GM21723 (cell line): ENCODE measurements at regions not wholly inside any gene's neighbourhood (a gene's known extent, or its start where the extent isn't known, plus 50 kb on each side); places are given as distances from the start of the nearest gene placed in this dataset.
A peak's percentile ranks its signal among the peaks of the same experiment; 100 is the strongest.

Source experiments
- ATAC-seq: cut with Tn5 transposase; IDR thresholded peaks from one replicate; pipeline ENCODE4 v1.9.1; 2021; ENCODE audit warnings: mild to moderate bottlenecking, moderate library complexity; ENCODE audit not compliant: unreplicated experiment

GRCh38 chr11:109795234-109795633, 298.0 kb upstream of the ZC3H12C start:
- no peak for ATAC-seq

- no peak for ATAC-seq
Measured at GRCh38 chr11:109796253-109796652, 296.9 kb upstream of the ZC3H12C start.

DNA sequence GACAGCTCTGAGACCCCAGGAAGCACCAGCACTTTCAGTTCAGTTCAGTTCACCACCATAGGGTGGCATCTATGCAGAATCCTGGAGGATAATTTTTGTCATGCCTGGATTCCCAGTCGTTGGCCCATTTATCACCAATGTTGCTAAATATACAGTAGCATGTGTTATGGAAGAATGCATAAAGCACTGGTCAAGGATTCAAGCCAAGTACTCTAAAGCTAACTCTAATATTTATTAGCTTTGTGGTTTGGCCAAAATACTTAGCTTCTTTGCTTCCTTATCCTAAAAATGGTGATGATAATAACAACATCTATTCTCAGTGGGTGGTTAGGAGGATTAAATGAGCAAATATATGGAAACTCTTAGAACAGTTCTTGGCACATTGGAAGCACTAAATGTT, 294.7 kb upstream of the ZC3H12C start:
- no peak for ATAC-seq

DNA sequence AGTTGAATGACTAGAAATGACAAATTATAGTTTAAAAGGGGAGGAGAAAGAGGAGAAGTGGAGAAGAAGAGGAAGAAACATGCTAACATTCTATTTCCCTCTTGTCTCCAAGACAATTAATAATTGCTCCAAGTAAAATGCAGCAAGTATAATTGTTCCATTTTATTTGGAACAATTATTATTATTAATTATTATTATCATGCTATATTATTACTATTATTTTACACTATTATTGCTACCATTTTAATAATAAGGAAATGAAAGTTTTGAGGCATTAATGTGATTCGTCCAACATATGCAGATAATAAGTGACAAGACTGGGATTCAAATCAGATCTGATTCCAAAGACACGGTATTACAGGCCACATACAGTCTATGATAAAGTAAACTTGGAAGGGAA, 293.6 kb upstream of the ZC3H12C start:
- no peak for ATAC-seq

GRCh38 chr11:109804911-109805310, 288.3 kb upstream of the ZC3H12C start:
- no peak for ATAC-seq

GRCh38 chr11:109806205-109806604, 287.0 kb upstream of the ZC3H12C start:
- ATAC-seq = no peak

- ATAC-seq = no peak
Measured at GRCh38 chr11:109808569-109808968, 284.6 kb upstream of the ZC3H12C start.

GRCh38 chr11:109814824-109815223, 278.4 kb upstream of the ZC3H12C start:
- ATAC-seq = no peak

DNA sequence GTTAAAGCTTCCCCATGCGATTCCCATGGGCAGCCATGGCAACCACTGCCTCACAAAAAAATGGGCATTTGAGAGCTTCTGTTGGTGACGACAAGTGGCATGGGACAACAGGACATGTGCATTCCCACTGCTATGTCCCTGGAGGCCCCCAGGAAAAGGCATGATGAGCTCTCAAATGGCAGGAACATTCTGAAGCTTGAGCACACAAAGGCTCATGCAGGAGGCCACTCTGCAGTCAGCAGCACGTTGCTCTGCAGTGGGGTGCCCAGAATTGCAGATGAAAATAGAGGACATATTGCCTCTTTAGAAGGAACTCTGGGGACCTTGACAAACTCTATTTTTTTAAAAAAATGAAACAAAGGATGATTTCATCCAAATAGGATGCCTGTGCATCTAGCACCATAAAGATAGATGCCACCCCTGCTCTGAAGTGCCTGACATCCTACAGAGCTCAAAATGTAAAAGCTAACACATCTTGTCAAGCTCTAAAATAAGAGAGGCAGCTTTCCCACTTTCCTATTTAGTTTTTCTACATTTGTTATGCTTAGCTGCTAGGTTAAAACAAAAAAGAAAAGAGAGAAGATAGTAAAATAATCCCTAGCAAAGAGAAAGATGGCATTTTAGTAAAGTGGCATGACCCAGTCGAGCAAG, 277.6 kb upstream of the ZC3H12C start:
- no peak for ATAC-seq

- ATAC-seq = no peak
Measured at GRCh38 chr11:109818290-109818689, 274.9 kb upstream of the ZC3H12C start.

- no peak for ATAC-seq
Measured at GRCh38 chr11:109819410-109819809, 273.8 kb upstream of the ZC3H12C start.

- no peak for ATAC-seq
Measured at GRCh38 chr11:109821511-109821910, 271.7 kb upstream of the ZC3H12C start.

DNA sequence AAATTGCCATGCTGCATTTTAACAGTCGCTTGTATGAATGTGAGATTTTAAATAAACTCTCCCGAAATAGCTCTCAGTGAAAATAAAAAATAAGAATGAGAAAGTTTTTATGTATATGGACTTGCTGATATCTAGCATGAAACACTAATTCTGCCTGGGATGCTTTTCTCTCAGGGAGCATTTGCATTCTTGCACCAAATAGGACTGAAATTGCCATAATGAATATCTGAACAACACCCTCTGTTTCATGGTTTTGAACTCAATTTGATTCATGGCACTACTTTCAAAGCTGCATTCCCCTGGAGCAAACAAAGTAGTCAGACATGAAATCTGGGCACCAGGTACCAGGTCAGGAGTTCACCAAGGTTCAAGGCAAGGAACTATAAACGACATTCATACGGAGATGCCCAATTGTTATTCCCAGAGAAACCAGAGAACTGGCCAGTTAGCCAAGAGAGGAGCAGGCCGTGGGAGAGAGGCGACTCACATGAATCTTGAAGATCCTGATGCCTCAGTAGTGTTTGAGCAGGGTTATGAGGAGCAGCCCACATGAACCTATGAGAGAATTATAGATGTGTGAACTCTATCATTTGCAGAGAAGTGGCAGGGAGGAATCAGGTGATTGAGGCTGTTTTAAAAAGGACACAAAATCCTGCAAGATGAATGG, 270.6 kb upstream of the ZC3H12C start:
- no peak for ATAC-seq

GRCh38 chr11:109828387-109828786, 264.8 kb upstream of the ZC3H12C start:
- ATAC-seq = no peak

DNA sequence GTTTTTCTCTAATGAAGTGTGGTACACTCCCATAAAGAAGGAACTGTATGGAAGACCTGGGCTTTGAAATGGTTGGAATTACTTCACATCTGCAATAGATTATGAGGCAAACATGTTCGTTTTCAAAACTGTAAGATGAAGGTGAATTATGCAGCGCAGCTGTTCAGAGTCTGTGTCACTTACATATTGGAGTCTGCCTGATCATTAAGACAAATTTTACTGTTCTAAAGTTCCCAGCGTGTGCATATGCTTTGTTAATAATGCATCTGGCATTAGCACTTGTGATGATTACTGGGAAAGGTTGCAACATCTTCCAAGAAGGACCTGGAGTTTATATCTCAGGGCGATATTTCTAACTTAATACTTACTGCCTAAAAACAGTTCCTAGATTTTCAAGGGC, 255.2 kb upstream of the ZC3H12C start:
- no peak for ATAC-seq

- ATAC-seq = no peak
Measured at GRCh38 chr11:109845437-109845836, 247.8 kb upstream of the ZC3H12C start.

GRCh38 chr11:109847621-109848020, 245.6 kb upstream of the ZC3H12C start:
- no peak for ATAC-seq

DNA sequence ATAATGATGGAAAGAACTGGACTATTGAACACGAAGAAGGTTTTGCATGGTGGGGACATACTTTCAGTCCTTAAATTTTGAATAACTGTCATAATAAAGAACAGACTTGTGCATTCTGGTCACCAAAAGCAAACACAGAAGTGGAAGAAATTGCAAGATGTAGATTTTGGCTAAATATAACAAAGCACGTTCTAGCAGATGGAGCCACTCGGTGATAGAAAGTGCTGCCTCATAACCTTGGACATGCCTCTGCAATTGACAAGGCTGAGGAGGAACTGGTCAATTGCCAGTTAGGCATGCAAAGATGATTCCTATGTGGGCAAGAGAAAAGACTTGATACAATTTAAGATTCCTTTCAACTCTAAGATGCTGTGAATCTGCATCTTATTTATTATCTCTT, 244.1 kb upstream of the ZC3H12C start:
- ATAC-seq = no peak

GRCh38 chr11:109849946-109850345, 243.2 kb upstream of the ZC3H12C start:
- no peak for ATAC-seq

- no peak for ATAC-seq
Measured at GRCh38 chr11:109851780-109852390, 241.3 kb upstream of the ZC3H12C start.

- peak; percentile 85 for ATAC-seq
Measured at GRCh38 chr11:109853156-109853776, 239.9 kb upstream of the ZC3H12C start.

DNA sequence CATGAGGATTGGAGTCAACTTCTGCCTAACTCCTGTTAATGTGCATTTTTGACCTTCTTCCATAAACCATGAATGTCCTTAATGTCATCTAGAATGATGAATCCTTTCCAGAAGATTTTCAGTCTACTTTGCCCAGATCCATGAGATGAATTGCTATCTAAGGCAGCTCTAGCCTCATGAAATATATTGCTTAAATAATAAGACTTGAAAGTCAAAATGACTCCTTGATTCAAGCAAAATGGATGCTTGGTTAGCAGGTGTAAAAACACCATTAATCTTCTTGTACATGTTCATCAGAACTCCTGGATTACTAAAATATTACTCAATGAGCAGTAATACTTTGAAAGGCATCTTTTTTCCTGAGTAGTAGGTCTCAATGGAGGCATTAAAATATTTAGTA, 238.5 kb upstream of the ZC3H12C start:
- ATAC-seq = no peak
